Inflammatory macrophage treated with lipopolysaccharide for 1 hour (primary cell): ENCODE measurements at regions not wholly inside any gene's neighbourhood (a gene's known extent, or its start where the extent isn't known, plus 50 kb on each side); places are given as distances from the start of the nearest gene placed in this dataset.
A peak's percentile ranks its signal among the peaks of the same experiment; 100 is the strongest.
"Not testable (repeated sequence)": the region's sequence is repeated elsewhere in the genome, so short reads cannot be mapped to it uniquely, and the experiment has no call there.

Source experiments
- DNase-seq, 2 donors: peaks; one replicate each; pipeline ENCODE4 v3.0.0-alpha.2; 2020 to 2022

DNA sequence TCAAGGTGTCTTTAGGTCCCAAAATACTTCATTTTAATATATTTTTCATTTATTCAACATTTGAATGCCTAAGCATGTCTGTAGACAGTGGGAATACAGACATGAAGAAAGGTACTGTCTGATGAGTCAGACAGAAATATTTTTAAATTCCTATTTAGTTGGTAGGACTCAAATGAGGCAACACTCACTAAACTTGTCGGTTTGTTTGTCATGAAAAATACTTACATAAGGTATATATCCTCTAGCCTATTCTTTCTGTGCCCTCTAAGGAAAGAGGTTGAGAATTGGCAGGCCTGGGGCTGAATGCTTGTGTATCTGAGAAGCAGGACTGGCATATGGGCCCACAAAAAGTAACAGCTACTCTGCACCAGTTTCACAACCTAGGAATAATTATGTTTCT lies 423.6 kb upstream of the MDFIC2 start:
- DNase-seq: no peak

DNA sequence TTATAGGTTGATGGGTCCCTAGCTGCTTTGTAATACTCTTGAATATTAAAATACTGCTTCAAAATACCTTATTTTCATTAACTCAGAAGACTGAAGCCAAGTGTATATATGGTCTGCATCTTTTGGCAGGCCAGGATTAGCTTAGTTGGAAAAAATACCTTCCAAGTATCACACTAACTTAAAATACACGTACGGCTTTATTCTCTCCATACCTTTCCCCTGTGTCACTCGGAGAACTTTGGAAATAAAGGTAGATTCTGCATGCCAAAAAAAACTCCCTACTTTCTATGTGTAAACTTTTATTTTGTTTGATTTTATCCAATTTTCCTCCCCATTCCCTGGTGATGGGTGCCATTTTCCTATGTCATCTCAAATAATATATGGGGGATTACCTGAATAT lies 422.3 kb upstream of the MDFIC2 start:
- DNase-seq: no peak

DNA sequence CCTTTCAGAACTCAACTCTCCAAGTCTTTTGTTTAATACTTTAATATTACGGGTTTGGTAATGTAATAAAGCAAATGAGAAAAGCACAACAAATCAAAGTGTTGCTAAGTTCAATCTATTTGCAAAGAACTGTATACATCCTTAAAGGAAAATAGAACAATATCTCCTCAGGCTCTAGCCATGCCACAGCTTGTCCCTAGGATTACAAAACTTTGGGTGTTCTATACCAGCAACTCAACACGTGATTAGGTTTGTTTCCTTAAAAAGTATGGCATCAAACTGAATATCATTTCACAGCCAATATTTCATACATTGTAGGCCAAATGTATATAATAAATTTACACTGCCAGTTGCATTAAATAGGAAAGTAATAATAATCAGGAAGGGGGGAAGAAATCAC lies 418.6 kb upstream of the MDFIC2 start:
- DNase-seq: no peak

DNA sequence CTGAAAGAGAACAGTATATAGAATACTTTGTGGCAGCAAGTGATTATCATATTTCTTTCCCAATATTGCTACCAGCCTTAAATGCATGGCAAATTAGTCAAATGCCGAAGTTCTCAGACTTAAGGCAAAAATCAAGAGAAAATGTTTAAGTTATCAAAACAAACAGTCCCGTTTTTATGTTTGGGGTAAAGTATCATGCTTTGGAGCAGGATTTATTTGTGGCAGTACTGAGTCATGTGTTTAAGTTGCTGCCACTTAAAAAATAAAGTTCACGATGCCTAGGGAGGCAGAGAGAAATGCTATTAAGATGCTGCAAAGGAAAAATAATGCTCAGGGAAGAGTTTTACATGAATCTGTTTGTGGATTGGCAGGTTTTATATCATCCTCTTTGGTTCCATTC lies 417.4 kb upstream of the MDFIC2 start:
- no peak for DNase-seq

DNA sequence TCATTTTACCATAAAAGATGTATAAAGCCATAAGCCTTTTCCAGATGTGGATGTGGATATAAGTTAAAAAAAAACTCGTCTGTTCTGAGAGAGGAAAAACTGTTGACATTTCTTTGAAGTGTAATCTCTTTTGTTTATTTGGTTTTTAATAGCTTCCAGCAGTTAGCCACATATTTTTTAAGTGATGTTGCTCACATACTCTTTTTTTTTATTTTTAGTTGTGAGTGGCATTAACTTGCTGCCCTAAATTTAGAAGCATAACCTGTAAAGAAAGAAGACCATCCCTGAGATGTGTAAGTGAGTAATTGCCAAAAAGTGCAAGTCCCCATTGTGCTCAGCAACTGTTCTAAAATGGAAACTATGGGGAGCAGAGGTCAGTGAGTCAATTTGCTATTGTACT lies 415.9 kb upstream of the MDFIC2 start:
- no peak for DNase-seq

DNA sequence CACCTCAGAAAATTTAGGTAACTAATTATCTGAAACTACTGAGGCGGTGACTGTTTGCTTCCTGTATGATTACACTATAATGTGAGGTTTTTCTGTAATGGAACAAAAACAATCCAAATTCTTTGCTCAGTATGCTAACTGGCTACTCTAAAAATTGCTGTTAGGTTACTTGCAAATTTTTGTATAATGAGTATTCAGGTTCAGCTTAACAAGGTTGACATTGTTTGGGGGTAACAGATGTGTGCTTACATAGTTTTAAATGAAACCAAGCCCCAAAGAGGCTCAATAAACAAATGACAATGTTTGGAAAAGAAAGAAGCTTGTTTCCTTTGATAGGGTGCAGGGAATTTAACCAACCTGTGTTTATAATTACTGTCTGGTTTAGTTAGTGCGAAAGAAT lies 414.5 kb upstream of the MDFIC2 start:
- no peak for DNase-seq

DNA sequence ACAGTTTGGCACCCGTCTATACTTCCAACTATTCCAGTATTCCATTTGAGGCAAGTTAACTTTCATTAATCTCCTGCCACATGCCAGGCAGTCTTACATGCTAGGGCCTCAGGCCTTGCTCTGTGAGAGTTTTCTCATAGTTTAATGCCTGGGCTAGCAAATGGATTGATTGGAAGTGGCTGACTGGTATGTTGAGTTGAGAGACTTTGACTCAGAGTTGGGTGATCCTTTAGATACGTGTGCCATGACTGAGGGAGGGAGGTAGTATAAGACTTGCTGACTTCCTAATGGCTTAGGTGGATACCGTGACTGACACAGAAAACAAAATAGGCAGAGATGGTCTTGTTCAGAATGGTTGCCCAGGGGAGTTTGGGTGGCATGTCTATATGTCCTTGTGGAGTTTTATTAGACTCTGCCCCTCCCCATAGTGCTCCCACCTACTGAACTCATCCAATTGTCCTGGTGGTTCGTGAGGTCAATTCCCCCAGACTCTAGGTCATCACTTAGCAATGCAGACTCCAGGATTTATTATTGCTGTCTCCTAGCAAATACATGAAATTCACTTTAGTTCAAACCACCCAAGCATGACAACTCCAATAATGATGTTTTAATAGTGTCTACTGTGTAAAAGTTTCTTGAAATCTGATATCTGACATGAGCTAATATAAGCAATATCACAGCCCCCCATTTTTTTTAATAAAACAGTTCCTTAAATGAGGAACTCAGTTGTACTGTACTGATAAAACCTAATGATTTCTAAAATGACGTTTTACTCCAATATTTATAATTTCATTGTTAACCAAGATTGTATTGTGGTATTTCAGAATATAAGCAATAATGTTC lies 413.9 kb upstream of the MDFIC2 start:
- DNase-seq: no peak

DNA sequence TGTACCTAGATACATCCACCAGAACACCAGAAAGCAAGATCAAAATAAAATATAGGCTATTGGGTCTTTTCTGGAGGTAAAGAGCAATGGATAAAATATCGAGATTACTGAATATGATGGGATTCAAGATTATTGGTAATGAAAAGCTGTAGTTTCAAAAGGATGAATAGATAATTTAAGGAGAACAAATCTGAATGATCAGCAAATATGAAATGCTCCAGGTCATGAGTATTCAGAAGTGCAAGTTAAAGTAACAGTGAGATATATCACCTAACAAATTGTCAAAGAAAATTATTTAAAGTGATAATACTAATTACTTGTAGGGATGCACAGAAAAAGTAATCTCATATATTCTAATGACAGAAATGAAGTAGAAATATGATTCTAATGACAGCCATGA lies 409.6 kb upstream of the MDFIC2 start:
- no peak for DNase-seq

DNA sequence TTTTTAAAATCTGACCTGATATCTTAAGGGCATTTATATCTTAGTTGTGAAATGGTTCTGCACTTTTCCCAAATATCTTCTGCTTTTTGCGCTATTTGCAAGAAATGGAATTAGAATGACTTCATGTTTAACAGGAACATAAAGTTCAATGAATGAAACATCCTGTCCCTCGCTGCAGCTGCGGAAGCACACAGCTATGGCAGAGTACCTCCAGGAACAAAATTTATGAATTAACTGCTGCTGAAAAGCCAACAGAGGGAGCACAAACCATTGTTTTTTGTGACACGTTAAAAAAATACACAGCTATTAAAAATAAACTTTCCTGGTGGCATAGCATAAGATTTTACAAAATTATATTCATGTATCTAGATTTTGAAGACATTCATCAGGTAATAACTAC lies 404.4 kb upstream of the MDFIC2 start:
- DNase-seq: no peak

DNA sequence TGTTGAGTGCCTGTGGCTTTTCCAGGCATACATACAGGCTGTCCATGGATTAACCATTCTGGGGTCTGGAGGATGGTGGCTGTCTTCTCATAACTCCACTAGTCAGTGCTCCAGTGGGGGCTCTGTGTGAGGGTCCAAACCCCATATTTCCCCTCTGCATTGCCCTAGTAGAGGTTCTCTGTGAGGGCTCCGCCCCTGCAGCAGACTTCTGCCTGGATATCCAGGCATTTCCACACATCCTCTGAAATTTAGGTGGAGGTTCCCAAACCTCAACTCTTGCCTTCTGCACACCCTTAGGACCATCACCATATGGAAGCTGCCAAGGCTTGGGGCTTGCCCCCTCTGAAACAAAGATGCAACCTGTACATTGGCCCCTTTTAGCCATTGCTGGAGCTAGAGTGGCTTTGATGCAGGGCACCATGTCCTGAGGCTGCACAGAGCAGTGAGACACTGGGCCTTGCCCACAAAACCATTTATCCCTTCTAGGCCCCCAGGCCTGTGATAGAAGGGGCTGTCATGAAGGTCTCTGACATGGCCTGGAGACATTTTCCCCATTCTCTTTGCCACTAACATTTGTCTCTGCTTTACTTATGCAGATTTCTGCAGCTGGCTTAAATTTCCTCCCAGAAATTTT lies 400.1 kb upstream of the MDFIC2 start:
- no peak for DNase-seq

DNA sequence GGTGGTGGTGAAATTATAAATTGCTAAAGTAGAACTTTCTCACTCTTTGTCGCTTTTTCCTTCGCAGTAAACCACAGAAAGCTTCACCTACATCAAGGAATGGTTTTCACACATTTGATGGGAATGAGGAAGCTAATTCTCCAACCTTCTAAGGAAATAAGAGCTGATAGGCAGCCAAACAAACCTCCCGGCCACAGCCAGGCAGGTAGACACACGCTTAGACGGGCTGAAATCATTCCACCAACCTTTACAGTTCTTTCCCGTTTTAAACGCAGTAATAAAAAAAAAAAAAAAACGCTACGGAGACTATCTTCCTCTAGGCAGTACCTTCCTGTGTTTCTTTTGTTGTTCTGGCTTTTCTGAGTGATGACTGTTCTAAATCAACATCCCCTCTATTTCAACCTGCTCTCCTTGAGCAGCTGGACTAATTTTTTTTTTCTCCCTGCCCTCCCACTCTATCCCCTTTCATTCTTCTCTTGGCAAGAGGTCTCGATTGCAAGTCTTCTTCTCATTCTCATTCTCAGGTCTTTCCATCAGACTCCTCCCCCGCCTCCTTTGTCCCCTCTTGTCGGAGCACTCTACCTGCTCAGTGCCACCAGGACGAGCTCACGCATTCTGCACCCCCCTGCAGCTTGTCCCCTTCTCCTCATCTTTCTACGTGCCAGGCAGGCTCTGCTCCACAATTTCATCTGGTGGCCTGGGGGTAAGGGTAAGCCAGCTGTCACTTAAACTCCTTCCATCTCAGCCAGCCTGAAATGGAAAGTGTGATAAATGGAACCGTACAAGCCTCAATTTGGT lies 391.1 kb upstream of the MDFIC2 start:
- no peak for DNase-seq

DNA sequence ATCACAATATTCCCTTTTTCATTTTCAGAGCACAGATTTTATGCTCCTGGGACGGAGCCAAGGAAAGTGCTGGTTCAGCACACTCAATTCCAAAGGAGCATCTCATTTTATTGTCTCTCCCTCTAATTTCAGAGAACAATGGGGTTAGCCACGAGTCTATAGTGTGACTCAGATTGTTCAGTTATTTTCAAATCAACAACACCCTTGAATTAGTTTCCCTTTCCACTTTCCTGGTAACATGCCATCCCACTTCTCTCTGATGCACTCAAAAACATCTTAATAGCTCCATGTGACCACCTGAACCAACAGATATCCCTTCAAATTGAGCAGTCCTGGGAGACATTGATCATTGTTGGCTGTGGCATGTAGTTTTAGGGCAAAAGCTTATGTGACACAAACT lies 389.7 kb upstream of the MDFIC2 start:
- DNase-seq: no peak

DNA sequence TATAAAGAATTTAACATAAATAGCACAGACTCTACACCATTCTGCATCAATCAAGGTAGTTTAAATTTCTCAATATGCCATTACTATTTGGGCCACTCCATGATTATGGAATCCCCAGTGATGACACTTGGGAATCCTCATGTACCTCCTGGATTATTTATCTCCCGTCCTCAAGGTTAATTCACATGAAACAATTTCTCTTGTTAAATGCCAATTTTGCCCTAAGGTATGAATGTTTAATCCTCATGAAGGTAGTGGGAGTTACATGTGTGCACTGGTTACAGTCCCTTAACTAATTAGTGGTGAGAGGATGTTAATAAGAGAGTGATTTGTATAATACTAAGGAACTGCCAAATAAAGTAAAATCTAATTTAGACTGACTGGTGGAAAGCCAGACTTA lies 372.3 kb upstream of the MDFIC2 start:
- DNase-seq: no peak

DNA sequence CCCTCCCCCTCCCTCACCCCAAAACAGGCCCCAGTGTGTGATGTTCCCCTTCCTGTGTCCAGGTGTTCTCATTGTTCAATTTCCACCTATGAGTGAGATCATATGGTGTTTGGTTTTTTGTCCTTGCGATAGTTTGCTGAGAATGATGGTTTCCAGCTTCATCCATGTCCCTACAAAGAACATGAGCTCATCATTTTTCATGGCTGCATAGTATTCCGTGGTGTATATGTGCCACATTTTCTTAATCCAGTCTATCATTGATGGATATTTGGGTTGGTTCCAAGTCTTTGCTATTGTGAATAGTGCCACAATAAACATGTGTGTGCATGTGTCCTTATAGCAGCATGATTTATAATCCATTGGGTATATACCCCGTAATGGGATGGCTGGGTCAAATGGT lies 363.4 kb upstream of the MDFIC2 start:
- DNase-seq: not testable (repeated sequence)

DNA sequence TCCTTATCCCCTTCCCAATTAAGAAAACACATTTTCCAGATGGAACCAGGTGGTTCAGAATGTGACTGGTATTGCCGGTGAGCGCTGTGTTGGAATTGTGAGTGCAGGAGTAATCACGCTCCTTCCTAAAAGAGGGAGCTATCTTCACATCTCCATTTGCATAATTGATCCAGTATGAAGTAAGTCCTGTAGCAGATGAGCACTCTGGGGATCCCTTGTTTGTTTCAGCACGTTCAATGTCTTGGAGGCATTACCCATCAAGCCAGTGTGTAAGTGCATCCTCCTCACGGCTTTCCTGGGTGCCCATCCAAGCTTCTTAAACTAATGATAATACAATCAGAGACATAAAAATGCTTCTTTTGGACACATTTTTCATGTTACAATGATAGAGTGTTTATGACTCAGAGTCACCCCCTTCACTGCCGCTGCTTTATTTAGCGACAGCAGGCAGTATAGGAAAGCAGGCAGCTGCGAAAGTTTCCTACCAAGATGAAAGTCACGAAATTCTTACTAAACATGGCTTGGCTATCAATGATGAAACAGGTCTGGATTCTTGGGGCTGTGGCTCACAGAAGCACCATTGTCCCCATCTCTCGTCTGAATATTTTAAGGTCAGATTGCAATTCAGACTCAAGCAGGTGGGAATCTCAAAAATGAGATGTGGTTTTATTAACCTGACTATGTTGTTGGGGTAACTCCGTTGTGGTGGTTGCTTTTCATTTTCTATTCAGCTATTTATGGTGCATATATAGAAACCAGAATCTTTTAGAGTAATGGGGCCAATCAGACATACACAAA lies 346.3 kb upstream of the MDFIC2 start:
- no peak for DNase-seq

DNA sequence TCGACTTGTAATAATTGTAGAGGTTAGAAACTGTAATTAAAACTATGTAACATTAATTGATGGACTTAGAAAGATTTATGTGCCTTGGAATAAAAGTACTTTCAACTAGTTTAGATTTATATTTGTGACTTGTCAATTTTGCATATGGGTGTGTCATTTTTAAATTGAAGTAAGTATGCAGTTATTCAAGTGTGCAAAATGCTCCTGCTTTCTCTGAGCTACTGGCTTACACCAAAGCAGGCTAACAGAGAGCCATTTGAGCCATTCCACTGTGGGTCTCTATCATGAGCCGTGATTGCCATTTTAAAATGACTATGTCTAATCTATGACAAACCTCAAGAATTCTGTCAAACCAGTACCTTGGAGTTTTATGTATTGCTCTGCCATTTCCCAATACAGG lies 345.0 kb upstream of the MDFIC2 start:
- DNase-seq: no peak

DNA sequence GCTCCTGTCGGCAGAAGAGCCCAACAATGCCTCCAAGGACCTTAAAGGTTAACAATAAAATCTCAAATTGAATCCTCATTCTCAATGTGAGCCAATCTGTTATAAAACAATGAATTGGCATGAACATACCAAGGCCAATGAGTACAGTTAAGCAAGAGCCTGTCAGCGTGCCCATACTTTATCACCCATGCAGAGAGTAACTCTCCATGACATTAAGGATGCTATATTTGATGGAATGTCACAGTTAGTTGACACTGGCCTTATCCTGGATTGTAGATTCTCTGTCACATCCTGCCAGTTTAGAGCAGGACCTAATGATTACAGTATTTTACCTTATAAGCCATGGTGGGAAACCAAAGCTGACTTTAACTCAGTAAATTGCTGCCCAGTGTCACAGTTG lies 335.4 kb upstream of the MDFIC2 start:
- no peak for DNase-seq

DNA sequence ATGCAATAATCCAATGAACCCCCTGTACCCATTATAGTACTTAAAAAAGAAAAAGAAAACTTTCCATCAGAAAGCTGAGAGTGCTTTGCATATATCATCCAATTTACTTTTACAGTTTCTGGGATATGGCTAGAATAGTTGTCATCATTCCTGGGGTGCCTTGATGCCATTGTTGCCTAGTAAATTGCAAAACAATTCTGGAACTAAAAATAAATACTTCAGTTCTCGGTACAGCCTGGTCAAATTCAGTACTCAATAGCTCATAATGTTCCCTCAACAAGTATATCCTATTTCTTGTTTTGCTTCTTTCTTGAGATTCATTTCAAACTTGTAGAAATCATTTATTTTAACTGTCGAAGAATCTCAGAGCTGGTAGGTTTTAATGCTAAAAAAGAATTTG lies 334.7 kb upstream of the MDFIC2 start:
- DNase-seq: no peak

DNA sequence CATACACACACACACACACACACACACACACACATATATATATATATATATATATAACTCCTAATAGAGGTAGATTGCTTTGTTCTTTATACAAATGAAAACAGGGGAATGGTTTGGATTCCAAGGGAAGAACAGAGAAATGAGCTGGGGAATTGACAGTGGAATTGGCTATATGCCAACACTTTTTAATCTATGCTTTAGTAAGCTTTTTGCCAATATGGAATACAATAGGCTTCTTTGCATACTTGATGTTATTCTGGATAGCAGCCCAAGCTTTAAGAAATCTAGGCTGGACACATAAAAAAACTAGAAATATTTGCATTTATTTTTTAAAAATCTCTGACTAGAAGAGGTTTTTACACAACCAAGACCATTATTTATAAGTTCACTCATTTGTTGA lies 334.2 kb upstream of the MDFIC2 start:
- no peak for DNase-seq

DNA sequence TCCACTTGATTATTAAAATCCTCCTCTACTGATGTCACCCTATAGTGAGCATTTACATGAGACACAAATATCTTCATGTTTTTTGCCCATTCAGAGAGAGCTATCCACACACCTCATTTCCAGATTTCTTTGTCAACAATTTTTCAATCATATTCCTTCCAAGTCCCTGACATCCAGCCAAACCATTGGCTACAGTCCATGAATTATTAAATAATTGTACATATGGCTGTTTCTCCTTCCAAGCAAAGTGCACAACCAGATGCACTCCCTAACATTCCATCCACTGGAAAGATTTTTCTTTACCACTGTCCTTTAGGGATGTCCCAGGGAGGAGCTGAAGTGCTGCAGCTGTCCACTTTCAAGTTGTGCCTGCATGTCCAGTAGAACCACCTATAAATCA lies 328.0 kb upstream of the MDFIC2 start:
- no peak for DNase-seq

DNA sequence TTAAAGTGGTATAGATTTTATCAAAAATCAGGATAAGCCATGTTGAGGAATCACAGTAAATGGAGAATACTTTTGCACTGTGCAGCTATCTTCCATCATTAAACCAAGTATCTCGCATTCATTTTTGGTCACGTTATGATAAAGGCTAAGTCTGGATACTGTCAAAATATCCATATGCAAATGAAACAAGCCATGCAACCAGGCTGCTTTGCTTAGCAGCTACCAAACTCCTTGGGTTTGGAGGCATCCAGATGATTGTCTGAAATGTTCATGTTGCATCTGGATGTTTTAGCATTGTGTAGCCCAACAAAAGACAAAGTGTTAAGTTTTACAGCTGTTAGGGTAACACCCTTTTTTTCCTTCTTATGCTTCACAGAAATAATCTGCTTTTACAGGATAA lies 322.9 kb upstream of the MDFIC2 start:
- DNase-seq: no peak

DNA sequence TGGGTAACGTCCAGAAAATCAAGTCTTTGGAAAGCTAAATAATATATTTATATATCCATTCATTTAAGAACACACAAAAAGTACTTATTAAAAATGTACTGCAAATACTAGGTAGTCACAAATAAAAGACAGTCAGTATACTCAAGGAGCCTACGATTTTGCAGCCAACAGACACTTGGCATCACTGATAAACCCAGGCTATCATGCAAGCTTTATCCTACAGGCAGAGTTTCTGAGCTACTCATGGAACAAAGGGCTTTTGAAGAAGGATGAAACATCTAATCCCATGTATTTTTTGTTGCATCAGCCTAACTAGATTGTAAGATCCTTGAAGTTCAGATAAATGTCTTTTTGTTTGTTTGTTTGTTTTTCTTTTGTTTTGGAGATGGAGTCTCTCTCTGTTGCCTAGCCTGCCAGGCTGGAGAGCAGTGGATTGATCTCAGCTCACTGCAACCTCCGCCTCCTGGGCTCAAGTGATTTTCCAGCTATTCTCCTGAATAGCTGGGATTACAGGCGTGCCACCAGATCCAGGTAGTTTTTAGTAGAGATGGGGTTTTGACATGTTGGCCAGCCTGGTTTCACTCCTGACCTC lies 319.4 kb upstream of the MDFIC2 start:
- no peak for DNase-seq

DNA sequence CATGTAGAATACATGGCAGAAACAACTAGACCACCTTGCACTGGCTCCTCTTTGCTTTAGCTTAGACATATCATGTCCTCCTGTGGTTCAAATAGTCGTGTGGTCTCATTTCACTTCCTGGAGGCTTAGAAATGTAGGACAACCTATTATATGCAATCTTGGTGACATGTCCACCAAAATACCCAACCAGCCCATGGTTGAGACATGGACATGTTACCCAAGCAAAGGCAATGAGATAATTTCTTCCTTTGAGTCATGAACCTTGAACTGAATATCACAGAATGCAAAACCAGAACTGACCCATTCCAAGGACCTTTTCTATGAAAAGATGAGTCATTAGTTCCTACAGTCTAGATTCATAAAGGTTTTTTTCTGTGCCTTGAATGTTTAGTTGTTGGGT lies 309.0 kb upstream of the MDFIC2 start:
- peak in 1 of 2 donors; percentile 1 for DNase-seq
